ENCODE measurements at regions not wholly inside any gene's neighbourhood (a gene's known extent, or its start where the extent isn't known, plus 50 kb on each side); places are given as distances from the start of the nearest gene placed in this dataset.

DNA sequence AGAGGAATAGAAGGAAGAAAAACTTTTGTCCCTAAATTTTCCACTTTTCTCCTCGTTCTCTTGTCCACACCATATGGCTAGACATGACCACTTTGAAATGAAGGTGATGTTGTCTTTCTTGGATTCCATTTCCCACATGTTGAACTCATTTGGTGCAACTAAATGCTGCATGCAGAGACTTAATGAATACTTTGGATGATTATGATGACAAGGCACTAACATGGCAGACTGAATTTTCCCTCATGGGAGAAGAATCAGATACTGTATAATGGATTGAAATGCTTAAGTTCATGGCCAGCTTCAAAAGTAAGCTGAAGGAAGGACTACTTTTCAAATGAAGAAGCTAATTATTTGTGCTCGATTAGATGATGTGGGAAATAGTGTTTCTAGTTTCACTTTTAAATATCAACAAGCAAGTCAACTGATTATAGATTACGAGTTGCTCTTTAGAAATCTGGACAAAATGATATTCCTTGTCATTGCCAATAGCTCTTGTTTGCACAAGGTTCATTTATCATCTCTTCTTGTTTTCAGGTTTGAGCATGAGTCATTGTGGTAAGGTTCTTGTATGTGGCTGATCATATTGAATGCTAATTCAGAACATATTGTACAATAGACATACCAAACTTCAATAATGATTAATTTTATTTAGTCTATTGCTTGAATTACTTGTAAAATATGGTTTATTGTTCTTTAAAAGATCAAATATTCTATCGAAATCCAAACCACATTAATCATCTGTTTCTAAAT, 501.3 kb upstream of the FTMT start:
- H3K27ac ChIP-seq (ENCODE audit: insufficient read depth, low read depth, low read length, poor library complexity, severe bottlenecking), result no peak overlapping the region
- WGBS, 2 experiments, result 67% methylated on average over 3 of the region's 4 CpGs
- no peaks in the 10 kb centered on the region for H3K4me1 ChIP-seq (ENCODE audit: control insufficient read depth, insufficient read depth, low read length)

DNA sequence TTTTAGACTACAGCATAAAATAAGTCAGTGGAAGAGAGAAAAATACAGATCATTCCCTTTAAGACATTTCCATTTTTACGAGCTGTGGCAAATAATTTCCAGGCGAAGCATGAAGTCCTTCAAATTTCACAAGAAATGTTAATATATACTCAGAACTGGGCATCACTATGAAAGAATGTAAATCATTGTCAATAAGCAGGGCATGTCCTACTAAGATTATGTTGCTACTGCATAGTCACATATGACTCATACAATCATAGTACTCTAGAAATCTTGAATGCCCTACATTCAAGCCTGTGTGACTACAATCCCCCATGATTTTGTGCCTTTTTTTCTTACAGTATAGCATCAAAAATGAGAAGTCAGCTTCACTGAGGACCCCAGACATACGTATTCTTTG, 485.2 kb upstream of the FTMT start:
- H3K9me3 ChIP-seq (ENCODE audit: control insufficient read depth, low read length), result no peaks in the 10 kb centered on the region
- no peak overlapping the region for H3K4me3 ChIP-seq (ENCODE audit: insufficient read depth, low read depth, low read length)
- WGBS, 2 experiments, result 94% methylated on average over 3 of the region's 3 CpGs; no CpG with 5 or more reads in 1 of the 2 experiments
- H3K36me3 ChIP-seq (ENCODE audit: control insufficient read depth, insufficient read depth, low read length), result no peaks in the 10 kb centered on the region
- no peaks in the 10 kb centered on the region for H3K27me3 ChIP-seq (ENCODE audit: control insufficient read depth, insufficient read depth, low read length, poor library complexity, severe bottlenecking)
- no peak overlapping the region for H3K27ac ChIP-seq (ENCODE audit: insufficient read depth, low read depth, low read length, poor library complexity, severe bottlenecking)
- no peaks in the 10 kb centered on the region for H3K4me1 ChIP-seq (ENCODE audit: control insufficient read depth, insufficient read depth, low read length)

More for the DNA sequence above, 501.3 kb upstream of the FTMT start:
- Histone ChIP-seq H3K4me3 (ENCODE audit: insufficient read depth, low read depth, low read length) (no peak overlapping the region), H3K9me3 (ENCODE audit: control insufficient read depth, low read length) (no peaks in the 10 kb centered on the region), H3K36me3 (ENCODE audit: control insufficient read depth, insufficient read depth, low read length) (no peaks in the 10 kb centered on the region), H3K27me3 (ENCODE audit: control insufficient read depth, insufficient read depth, low read length, poor library complexity, severe bottlenecking) (no peaks in the 10 kb centered on the region)

DNA sequence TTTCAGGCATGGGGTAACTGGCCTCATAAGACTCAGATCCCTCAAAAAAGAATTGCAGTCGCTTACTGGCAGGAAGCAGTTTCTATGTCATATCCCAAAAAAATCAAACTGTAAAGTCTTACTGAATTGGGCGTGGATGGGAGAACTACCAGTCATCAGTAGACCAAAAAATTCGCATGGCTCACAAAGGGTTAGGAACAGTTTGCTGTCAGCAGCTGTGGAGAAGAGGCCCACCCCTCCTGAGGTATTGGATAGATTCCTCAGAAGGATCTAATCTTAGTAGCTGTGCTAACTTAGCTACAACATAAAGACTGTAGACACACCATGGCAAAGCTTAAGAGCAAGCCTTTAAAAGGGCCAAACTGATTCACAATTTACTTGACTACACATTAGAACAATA, 478.3 kb upstream of the FTMT start:
- no peak overlapping the region for H3K4me3 ChIP-seq (ENCODE audit: insufficient read depth, low read depth, low read length)
- WGBS, 2 experiments, result 75 to 79% methylated on average over 3 of the region's 3 CpGs
- no peaks in the 10 kb centered on the region for H3K9me3 ChIP-seq (ENCODE audit: control insufficient read depth, low read length)
- H3K4me1 ChIP-seq (ENCODE audit: control insufficient read depth, insufficient read depth, low read length), result no peaks in the 10 kb centered on the region
- no peaks in the 10 kb centered on the region for H3K36me3 ChIP-seq (ENCODE audit: control insufficient read depth, insufficient read depth, low read length)
- H3K27ac ChIP-seq (ENCODE audit: insufficient read depth, low read depth, low read length, poor library complexity, severe bottlenecking), result no peak overlapping the region
- no peaks in the 10 kb centered on the region for H3K27me3 ChIP-seq (ENCODE audit: control insufficient read depth, insufficient read depth, low read length, poor library complexity, severe bottlenecking)

DNA sequence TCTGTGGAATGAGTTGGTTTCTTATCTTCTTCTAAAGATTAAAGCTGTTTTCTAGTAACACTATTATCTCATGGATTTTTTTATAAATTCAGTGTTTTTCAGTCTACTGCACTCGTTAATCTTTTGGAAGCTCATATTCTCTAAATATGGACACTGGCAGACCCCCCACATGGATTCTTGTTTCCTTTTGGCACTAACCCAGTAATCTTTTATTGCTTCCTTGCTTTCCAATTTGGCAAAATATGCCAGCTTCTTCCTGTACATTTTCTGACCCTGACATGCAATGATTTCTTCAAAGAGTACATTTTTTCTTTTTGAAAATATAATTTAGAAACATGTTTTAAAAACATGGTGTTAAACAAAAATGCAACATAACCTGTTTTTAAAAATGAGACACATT, 474.2 kb upstream of the FTMT start:
- H3K36me3 ChIP-seq (ENCODE audit: control insufficient read depth, insufficient read depth, low read length), result no peaks in the 10 kb centered on the region
- no peak overlapping the region for H3K27ac ChIP-seq (ENCODE audit: insufficient read depth, low read depth, low read length, poor library complexity, severe bottlenecking)
- 91 to 92% methylated on average over 1 of the region's 1 CpG for WGBS, 2 experiments
- H3K27me3 ChIP-seq (ENCODE audit: control insufficient read depth, insufficient read depth, low read length, poor library complexity, severe bottlenecking), result no peaks in the 10 kb centered on the region
- H3K4me1 ChIP-seq (ENCODE audit: control insufficient read depth, insufficient read depth, low read length), result no peaks in the 10 kb centered on the region
- no peaks in the 10 kb centered on the region for H3K9me3 ChIP-seq (ENCODE audit: control insufficient read depth, low read length)
- no peak overlapping the region for H3K4me3 ChIP-seq (ENCODE audit: insufficient read depth, low read depth, low read length)

DNA sequence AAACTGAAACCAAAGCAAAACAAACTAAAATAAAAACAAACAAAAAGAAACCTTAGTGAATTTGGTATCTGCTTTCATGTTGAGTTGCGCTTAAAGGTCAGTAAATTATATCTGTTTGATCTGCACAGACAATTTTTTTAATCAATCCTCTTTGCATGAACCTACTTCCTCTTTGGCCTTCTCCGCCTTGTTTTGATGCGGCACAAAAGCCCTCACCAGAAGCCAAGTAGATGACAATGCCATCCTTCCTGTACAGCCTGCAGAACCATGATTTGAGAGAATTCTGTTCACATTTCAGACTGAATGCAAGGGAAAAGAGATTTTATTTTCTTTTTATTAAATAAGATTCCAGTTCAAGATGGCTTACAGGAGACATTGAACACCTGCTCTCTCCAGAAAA, 473.6 kb upstream of the FTMT start:
- Histone ChIP-seq H3K4me3 (ENCODE audit: insufficient read depth, low read depth, low read length) (no peak overlapping the region), H3K4me1 (ENCODE audit: control insufficient read depth, insufficient read depth, low read length) (no peaks in the 10 kb centered on the region)
- WGBS, 2 experiments, result 96 to 98% methylated on average over 3 of the region's 3 CpGs

DNA sequence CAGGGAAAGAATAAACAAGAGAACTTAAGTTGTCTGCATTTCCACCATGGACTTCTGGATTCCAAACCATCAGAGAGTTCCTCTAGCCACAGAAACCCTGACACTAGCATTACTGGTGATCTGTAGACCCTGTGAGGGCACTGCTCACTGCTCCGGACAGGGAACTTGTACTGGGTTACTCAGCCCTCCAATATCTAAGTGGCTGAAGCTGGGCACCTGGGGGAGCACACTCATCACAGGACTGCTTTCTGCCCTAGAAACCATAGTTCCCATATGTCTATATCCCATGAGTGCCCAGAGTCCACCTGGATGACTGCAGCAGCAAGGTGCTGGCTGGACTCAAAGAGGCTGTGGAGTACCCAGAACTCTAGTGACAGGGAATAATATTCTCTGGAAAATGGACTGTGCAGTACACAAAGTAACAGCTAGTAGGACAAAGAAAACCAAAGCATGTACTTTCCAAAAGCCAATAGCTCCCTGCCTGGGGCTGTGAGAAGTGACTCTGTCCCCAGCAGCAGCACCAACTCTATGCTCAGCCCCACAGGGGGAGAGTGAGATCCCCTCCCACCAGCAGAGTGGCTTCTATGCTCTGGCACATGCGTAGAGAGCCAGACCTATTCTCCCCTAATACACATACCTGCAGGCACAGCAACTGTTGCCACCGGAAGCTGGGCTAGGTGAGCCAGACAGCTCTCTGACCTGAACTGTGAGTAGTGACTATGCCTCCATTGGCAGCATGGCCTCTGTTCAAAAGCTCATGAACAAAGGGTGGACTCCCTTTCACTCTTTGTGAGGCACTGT, 472.9 kb upstream of the FTMT start:
- no peaks in the 10 kb centered on the region for H3K36me3 ChIP-seq (ENCODE audit: control insufficient read depth, insufficient read depth, low read length)
- H3K9me3 ChIP-seq (ENCODE audit: control insufficient read depth, low read length), result no peaks in the 10 kb centered on the region
- no peak overlapping the region for H3K4me3 ChIP-seq (ENCODE audit: insufficient read depth, low read depth, low read length)
- 91 to 92% methylated on average over 3 of the region's 3 CpGs for WGBS, 2 experiments
- H3K27me3 ChIP-seq (ENCODE audit: control insufficient read depth, insufficient read depth, low read length, poor library complexity, severe bottlenecking), result no peaks in the 10 kb centered on the region
- H3K4me1 ChIP-seq (ENCODE audit: control insufficient read depth, insufficient read depth, low read length), result no peaks in the 10 kb centered on the region
- H3K27ac ChIP-seq (ENCODE audit: insufficient read depth, low read depth, low read length, poor library complexity, severe bottlenecking), result no peak overlapping the region

More for the DNA sequence above, 473.6 kb upstream of the FTMT start:
- Histone ChIP-seq H3K27ac (ENCODE audit: insufficient read depth, low read depth, low read length, poor library complexity, severe bottlenecking) (no peak overlapping the region), H3K27me3 (ENCODE audit: control insufficient read depth, insufficient read depth, low read length, poor library complexity, severe bottlenecking) (no peaks in the 10 kb centered on the region), H3K9me3 (ENCODE audit: control insufficient read depth, low read length) (no peaks in the 10 kb centered on the region), H3K36me3 (ENCODE audit: control insufficient read depth, insufficient read depth, low read length) (no peaks in the 10 kb centered on the region)

DNA sequence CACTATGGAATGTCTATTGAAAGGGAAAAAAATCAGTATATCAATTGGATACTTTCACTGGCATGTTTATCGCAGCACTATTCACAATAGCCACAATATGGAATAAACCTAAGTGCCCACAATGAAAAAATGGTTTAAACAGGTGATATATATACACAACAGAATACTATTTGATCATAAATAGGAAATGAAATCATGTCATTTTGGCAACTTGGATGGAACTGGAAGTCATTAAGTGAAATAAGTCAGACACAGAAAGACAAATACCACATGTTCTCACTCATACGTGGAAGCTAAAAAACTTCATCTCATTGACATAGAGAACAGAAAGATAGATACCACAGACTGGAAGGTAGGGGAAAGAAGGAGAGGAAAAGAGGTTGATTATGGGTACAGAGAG, 471.6 kb upstream of the FTMT start:
- no peaks in the 10 kb centered on the region for H3K9me3 ChIP-seq (ENCODE audit: control insufficient read depth, low read length)
- WGBS, 2 experiments, result 73 to 100% methylated on average over 2 of the region's 2 CpGs
- no peak overlapping the region for H3K4me3 ChIP-seq (ENCODE audit: insufficient read depth, low read depth, low read length)
- H3K27me3 ChIP-seq (ENCODE audit: control insufficient read depth, insufficient read depth, low read length, poor library complexity, severe bottlenecking), result no peaks in the 10 kb centered on the region
- H3K4me1 ChIP-seq (ENCODE audit: control insufficient read depth, insufficient read depth, low read length), result no peaks in the 10 kb centered on the region
- H3K27ac ChIP-seq (ENCODE audit: insufficient read depth, low read depth, low read length, poor library complexity, severe bottlenecking), result no peak overlapping the region
- no peaks in the 10 kb centered on the region for H3K36me3 ChIP-seq (ENCODE audit: control insufficient read depth, insufficient read depth, low read length)

DNA sequence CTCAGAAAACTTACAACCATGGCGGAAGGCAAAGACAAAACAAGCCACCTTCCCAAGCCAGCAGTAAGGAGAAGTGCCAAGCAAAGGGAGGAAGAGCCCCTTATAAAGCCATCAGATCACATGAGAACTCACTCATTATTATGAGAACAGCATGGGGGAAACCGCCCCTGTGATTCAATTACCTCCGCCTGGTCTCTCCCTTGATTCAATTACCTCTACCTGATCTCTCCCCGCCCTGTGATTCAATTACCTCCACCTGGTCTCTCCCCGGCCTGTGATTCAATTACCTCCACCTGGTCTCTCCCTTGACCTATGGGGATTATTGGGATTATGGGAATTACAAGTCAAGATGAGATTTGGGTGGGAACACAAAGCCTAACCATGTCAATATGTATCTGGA, 467.3 kb upstream of the FTMT start:
- Histone ChIP-seq H3K27me3 (ENCODE audit: control insufficient read depth, insufficient read depth, low read length, poor library complexity, severe bottlenecking) (no peaks in the 10 kb centered on the region), H3K4me1 (ENCODE audit: control insufficient read depth, insufficient read depth, low read length) (no peaks in the 10 kb centered on the region), H3K4me3 (ENCODE audit: insufficient read depth, low read depth, low read length) (no peak overlapping the region), H3K9me3 (ENCODE audit: control insufficient read depth, low read length) (no peaks in the 10 kb centered on the region), H3K27ac (ENCODE audit: insufficient read depth, low read depth, low read length, poor library complexity, severe bottlenecking) (no peak overlapping the region), H3K36me3 (ENCODE audit: control insufficient read depth, insufficient read depth, low read length) (no peaks in the 10 kb centered on the region)
- 81 to 87% methylated on average over 5 of the region's 5 CpGs for WGBS, 2 experiments

DNA sequence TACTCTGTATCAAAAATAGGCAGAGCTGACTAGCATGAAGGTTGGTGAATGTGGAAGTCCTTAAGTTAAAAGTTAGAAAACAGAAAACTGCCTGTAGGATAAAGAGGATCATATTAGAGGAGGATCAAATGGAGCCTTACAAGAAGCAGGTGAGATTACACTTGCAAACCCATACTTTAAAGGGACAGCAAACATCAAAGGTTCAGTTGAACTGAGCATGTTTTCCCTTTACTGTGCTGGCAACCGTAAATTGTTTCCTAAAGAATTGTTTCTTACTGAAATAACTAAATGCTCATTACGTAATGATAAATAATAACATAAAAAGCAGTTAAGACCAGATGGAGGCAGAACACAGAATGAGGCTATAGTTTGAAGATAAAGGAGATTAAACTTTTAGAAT, 465.3 kb upstream of the FTMT start:
- WGBS, 2 experiments, result 50% methylated on average over 2 of the region's 2 CpGs; no CpG with 5 or more reads in 1 of the 2 experiments

DNA sequence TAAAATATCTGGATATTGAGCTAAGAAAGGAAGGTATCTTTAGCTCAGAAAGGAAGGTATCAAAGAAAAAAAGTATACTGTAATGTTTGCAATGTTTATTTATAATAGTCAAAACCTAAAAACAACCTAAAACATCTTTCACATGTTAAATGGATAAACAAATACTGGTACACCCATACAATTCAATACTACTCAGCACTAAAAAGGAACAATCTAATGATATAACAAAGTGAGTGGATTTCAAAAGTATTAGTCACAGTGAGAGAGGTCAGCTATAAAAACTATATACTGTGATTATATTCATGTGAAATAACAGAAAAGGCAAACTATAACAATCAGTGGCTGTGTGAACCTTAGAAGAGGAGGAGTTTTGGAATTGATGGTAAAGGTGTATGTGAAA, 455.0 kb upstream of the FTMT start:
- Histone ChIP-seq H3K4me3 (ENCODE audit: insufficient read depth, low read depth, low read length) (no peak overlapping the region), H3K27me3 (ENCODE audit: control insufficient read depth, insufficient read depth, low read length, poor library complexity, severe bottlenecking) (no peaks in the 10 kb centered on the region), H3K36me3 (ENCODE audit: control insufficient read depth, insufficient read depth, low read length) (no peaks in the 10 kb centered on the region), H3K4me1 (ENCODE audit: control insufficient read depth, insufficient read depth, low read length) (no peaks in the 10 kb centered on the region), H3K27ac (ENCODE audit: insufficient read depth, low read depth, low read length, poor library complexity, severe bottlenecking) (no peak overlapping the region), H3K9me3 (ENCODE audit: control insufficient read depth, low read length) (no peaks in the 10 kb centered on the region)

More for the DNA sequence above, 465.3 kb upstream of the FTMT start:
- no peaks in the 10 kb centered on the region for H3K27me3 ChIP-seq (ENCODE audit: control insufficient read depth, insufficient read depth, low read length, poor library complexity, severe bottlenecking)
- no peak overlapping the region for H3K27ac ChIP-seq (ENCODE audit: insufficient read depth, low read depth, low read length, poor library complexity, severe bottlenecking)
- no peaks in the 10 kb centered on the region for H3K4me1 ChIP-seq (ENCODE audit: control insufficient read depth, insufficient read depth, low read length)
- no peaks in the 10 kb centered on the region for H3K36me3 ChIP-seq (ENCODE audit: control insufficient read depth, insufficient read depth, low read length)
- H3K4me3 ChIP-seq (ENCODE audit: insufficient read depth, low read depth, low read length), result no peak overlapping the region
- no peaks in the 10 kb centered on the region for H3K9me3 ChIP-seq (ENCODE audit: control insufficient read depth, low read length)

All from ectodermal cell (in vitro differentiated cells).